ENCODE measurements at regions not wholly inside any gene's neighbourhood (a gene's known extent, or its start where the extent isn't known, plus 50 kb on each side); places are given as distances from the start of the nearest gene placed in this dataset.

GRCh38 chr10:90641731-90642130, 216.1 kb downstream of the HTR7 start:
- no peak for DNase-seq (ENCODE audit: extremely low read depth, low read depth, low spot score)

- no peak for DNase-seq (ENCODE audit: extremely low read depth, low read depth, low spot score)
Observed at GRCh38 chr10:90642136-90642535, 215.7 kb downstream of the HTR7 start.

- DNase-seq (ENCODE audit: extremely low read depth, low read depth, low spot score), result no peak
Observed at GRCh38 chr10:90642650-90643049, 215.2 kb downstream of the HTR7 start.

- DNase-seq (ENCODE audit: extremely low read depth, low read depth, low spot score), result no peak
Observed at GRCh38 chr10:90644165-90644564, 213.7 kb downstream of the HTR7 start.

GRCh38 chr10:90650858-90651257, 207.0 kb downstream of the HTR7 start:
- no peak for DNase-seq (ENCODE audit: extremely low read depth, low read depth, low spot score)

- DNase-seq (ENCODE audit: extremely low read depth, low read depth, low spot score), result no peak
Observed at GRCh38 chr10:90652519-90652918, 205.3 kb downstream of the HTR7 start.

- DNase-seq (ENCODE audit: extremely low read depth, low read depth, low spot score), result no peak
Observed at GRCh38 chr10:90658791-90659190, 199.0 kb downstream of the HTR7 start.

- DNase-seq (ENCODE audit: extremely low read depth, low read depth, low spot score), result no peak
Observed at GRCh38 chr10:90665905-90666662, 191.8 kb downstream of the HTR7 start.

GRCh38 chr10:90674461-90674860, 183.4 kb downstream of the HTR7 start:
- no peak for DNase-seq (ENCODE audit: extremely low read depth, low read depth, low spot score)

GRCh38 chr10:90674928-90675327, 182.9 kb downstream of the HTR7 start:
- DNase-seq (ENCODE audit: extremely low read depth, low read depth, low spot score), result no peak

GRCh38 chr10:90675621-90676020, 182.2 kb downstream of the HTR7 start:
- DNase-seq (ENCODE audit: extremely low read depth, low read depth, low spot score), result no peak
